GM21515 (cell line): ENCODE measurements at regions not wholly inside any gene's neighbourhood (a gene's known extent, or its start where the extent isn't known, plus 50 kb on each side); places are given as distances from the start of the nearest gene placed in this dataset.

Experiments
- ATAC-seq: cut with Tn5 transposase; IDR thresholded peaks from one replicate; pipeline ENCODE4 v1.9.1; 2021; ENCODE audit not compliant: unreplicated experiment

DNA sequence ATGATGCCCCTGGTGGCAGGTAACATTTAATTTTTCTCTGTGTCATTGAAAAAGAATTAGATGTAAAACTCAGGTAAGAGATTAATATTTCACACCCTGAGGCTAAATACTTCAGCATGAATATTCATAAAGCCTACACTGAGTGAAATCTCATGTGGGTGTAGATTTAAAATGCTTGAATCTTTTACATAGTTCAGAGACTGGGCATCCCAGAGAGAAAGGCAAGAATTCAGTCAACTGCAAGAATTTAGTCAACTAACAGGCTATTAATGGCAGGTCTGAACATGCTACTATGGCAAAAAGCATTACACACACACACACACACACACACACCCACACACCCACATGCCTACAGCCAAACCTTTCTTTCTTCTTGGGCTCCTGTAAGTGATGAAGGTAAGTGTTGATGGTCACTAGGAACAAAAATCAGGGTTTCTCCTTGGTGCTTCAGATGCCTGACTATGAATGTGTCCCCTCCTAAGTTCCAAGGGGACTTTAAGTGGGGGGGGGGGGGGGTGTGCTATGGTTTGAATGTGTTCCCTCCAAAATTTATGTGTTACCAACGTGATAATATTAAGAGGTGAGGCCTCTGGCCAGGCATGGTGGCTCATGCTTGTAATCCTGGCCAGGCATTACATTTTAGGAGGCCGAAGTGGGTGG, 63.7 kb upstream of the PSMD7 start:
- no peak for ATAC-seq

DNA sequence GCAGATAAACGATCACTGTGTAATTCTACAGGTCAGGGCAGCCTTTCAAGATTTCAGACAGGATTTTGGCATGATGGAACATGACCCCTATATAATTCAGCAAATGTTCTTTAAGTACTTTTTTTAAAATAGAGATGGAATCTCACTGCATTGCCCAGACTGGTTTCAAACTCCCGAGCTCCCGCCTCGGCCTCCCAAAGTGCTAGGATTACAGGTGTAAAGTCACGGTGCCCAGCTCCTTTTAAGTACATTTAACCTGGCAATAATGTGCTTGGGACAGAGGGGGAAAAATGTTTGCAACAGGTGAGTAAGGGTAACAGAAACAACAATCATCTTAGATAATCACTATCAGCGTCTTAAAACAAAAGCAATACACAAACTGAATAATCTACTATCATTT, 66.5 kb upstream of the PSMD7 start:
- ATAC-seq: no peak

DNA sequence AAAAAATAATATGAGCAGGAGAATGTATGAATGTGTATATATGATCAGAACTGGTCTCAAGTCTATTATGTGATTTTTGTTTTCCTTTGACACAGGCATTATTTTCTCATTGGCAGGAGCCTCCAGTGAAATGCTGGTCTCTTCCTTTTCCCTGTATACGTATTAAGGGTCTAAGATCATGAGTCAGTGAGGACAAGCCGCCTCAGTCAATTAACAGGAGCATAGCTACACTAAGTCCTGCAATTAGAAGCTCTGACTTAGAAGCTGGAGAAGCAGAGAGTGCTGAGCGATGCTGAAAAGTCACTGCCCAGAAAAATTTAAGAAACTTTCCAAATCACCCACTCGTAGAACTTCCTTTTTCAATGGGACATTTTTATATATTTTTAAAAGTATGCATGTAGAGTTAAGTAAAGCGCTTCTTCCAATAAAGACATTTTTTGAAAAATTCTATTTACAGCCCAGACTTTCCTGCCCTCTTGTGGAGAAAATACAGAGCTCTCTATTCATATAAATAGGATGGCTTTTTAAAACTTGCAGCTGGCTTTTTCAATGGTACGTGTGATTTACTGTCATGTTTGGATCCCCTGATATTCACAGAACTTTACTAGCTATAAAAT, 70.2 kb upstream of the PSMD7 start:
- ATAC-seq: no peak

DNA sequence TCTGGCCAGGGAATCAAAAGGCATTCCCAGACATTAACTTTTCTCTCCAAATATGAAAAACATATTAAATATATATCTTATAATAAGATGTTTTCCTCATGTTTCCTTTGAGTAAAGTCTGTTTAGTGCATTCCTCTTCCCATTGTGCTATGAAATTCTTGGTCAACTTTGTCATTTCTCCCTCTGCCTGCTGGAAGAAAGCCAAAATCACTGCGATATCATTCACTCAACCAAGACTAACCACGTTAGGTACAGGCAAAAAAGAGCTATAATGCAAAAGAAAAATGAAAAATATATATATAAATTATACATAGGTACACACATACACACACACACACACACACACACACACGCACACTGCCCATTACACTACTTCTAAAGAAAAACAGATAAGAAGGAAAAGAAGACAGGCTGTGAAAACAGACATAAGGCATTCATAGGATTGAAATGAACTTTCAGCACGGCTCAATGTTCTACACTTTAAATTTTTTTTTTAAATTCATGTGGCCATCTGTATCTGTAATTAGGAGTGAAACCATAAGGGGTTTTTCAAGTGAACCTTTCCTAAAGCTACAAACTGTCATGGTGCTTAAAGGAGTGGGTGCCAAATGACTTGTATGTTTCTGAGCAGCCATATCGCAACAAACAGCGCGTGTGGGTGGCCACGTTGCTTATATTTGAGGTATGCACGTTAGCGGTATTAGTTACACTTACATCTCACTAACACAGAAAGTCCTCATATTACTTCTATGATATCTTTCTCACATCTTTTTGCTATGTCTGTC, 71.6 kb upstream of the PSMD7 start:
- no peak for ATAC-seq

DNA sequence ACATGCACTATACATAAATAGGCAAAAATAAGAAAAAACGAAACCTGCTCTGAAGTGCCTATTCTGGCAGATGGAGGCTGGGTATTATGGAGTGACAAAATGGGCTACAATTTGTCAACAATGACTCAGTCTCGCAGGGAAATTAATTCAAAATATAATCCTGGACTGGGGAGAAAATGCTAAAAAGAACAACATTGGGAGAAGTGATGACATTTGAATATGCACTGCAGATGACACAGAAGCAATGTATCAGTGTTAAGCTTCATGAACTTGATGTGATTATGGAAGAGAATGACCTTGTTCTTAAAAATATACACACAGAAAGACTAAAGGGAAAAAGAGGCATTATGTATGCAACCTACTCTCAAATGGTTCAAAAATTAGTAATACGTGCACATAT, 74.8 kb upstream of the PSMD7 start:
- no peak for ATAC-seq

DNA sequence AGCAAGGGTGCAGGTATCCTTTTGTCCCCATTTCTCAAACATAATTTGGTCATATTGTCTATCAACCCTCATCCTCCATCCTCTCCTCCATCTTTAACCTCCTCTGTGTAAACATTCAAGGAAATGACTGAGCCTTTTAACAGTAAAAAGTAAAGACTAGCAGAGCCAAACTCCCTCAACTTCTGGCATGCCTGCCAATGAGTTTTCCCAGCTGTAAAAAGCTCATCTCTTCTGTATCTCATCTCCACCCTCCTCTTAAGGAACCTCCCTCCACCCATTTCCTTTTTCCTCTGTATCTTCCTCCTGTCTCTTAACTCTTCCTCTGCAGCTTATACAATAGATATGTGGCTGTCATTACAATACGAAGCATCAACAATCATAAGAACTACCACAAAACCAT, 76.9 kb upstream of the PSMD7 start:
- ATAC-seq: no peak

DNA sequence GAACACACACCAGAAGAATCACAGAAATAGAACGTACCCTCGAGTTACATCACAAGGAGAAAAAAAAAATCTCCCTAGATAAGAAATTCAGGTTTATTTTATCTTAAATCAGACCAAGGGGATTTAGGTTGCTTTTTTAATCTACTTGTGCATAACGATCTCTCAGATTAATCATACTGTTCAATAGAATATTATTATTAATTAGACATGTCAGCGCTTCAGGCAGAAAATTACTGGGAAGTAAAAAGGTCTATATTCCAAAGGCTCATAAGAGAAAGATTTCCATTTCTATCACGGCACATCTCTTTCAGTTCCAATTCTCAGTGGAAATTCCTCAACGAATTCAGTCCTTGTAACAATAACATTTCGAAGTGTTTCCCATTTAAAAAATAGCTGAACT, 77.7 kb upstream of the PSMD7 start:
- no peak for ATAC-seq

DNA sequence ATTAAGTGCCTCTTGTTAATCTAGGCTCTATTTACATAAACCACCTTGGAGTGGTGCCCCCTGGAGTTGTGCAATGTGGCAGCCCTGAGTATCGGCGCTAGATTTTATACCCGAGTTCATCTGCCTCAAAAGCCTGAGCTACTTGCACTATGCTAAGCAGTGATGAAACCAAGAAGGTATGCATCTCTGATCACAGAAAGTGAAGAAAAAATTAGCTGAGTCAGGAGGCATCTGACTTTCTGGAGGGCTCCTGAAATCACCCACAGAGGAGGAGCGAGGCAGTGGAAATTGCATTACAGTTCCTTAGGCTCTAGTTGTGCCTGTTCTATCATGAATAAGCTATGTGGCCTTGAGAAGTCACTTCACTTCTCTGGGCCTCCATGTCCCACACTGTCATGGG, 80.3 kb upstream of the PSMD7 start:
- no peak for ATAC-seq

DNA sequence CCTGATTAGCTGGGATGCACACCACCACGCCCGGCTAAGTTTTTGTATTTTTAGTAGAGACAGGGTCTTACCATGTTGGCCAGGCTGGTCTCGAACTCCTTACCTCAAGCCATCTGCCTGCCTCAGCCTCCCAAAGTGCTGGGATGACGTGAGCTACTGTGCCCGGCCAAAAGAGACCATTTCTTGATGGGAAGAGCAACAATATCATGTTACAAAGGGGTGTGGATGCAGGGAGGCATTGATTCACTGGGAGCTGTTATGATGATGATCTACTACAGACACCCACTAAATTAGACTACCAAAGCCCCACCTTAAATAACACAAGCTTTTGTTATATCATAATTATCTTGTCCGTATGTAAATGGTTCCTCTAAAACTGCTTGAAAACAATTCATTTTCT, 81.4 kb upstream of the PSMD7 start:
- ATAC-seq: no peak

DNA sequence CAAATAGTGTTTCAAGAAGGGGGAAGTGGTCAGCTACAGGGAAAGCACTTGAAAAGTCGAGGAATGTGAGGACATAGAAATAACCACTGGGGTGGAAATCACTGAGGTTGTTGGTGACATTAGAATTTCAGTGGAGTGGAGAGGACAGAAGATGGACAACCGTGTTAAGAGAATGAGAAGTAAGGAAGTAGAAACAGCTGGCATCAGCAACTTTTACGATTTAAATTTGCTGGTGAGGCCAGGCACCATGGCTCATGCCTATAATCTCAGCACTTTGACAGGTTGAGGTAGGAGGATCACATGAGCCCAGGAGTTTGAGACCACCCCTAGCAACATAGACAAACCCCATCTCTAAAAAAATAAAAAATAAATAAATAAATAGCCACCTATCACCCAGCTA, 83.2 kb upstream of the PSMD7 start:
- ATAC-seq: no peak

DNA sequence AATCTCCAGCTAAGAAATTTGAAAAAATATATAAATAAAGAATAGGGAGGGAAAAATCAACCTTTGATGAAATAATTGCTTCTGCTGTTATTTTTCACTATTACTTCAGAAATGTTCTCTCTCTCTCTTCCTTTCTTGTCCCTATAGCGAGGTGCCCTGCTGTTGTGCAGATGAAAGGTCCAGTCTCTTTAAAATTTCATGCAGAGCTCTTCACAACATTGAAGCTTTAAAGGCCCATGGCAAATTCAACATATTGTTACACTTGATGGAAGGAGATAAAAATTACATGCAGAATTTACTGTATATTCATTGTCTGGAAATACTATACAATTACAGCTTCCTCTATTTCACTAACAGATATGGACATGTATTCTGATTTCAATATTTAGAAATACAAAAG, 86.4 kb upstream of the PSMD7 start:
- ATAC-seq: no peak

DNA sequence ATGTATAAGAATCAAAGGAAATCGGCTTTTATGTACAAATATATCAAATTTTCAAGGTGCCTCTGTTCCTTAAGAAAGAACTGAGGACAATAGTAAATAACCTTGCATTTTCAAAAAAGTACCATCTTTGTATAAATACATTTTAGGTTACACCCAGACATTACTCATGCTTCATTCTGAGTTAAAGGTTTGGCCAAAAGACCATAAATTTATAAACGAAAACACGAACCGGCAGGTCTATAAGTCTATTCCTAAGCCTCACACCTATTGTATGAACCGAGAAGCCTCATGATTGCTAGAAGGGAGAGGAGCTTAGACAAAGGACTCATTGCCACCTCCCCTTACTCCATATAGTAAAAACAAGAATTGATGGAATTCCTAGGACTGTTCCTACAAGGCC, 94.6 kb upstream of the PSMD7 start:
- ATAC-seq: no peak

DNA sequence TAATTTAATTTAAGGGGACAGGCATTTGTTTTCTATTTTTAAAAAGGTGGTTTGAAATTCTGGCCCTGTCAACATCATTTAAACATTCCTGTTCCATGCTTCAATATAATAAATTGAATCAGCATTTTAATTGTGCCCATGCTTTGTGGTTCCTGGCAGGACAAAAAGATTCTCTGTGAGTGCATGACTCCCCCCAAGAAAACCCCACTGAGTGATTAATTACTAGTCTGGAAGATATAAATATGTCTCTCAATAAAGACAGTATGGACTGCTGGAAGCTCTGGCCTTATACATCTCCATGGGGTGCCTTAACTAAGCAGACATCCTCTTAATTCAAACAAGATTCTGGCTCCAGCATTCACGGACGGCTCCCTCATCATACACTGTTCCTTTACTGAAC, 95.0 kb upstream of the PSMD7 start:
- ATAC-seq: no peak

DNA sequence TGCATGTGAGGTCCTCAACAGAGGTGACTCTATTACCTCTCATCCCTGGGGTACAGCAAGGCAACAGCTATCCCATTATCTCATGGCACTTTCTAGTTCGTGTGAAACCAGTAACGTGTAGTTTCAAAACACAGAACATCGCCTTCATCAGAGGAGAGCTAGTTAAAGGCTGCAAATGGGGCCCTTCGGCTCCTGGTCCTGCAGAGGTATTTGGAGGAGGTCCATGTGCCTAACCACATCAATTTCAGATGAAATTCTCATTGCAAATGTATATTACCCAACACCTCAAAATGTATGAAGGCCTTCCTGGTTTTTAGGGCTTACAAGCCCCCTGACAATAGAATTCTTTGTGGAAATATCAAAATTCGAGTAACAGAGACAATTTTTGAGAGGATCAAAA, 95.7 kb upstream of the PSMD7 start:
- no peak for ATAC-seq

DNA sequence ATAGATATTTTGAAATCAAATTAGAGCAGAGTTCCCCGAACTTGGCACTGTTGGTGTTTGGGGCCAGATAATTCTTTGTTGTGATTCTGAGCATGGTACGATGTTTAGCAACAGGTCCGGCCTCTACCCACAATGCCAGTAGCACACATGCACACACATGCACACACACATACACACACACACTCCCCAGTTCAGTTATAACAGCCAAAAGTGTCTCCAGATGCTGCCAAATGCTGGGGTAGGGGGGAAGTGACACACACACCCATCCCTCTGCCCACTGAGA, 96.8 kb upstream of the PSMD7 start:
- no peak for ATAC-seq

DNA sequence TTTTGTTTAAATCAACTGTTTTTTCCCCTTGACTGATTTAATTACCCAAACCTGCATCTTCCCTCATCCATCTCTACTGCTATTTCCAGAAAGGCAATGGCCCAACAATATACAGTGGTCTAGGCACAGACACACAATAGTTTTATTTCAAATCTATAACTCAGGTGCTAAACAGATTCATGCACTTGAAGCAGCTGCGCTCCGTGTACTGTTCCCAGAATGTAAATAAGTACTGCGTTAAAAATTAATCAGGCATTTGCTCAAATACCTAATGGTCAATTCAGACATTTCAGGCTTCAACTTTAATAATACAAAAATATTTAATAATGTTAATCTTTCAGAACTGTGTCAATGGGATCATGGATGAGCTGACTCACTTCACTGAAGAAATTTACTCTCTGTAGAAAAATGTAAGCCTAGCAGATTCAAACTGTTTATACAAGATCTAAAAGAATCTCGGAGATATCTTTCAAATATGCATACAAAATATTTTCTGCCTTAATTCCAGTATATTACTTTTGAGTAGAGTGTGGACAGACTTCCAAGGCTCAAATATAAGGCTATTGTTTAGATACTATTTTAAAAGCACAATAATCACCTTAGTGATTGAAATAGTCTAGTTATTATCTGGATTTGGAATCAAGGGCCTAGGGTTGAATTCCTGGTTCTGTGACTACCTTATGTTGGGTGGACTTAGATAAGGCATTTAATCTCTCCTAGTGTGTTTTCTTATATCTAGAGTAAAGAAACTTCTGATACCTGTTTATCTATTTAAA, 97.4 kb upstream of the PSMD7 start:
- ATAC-seq: no peak

DNA sequence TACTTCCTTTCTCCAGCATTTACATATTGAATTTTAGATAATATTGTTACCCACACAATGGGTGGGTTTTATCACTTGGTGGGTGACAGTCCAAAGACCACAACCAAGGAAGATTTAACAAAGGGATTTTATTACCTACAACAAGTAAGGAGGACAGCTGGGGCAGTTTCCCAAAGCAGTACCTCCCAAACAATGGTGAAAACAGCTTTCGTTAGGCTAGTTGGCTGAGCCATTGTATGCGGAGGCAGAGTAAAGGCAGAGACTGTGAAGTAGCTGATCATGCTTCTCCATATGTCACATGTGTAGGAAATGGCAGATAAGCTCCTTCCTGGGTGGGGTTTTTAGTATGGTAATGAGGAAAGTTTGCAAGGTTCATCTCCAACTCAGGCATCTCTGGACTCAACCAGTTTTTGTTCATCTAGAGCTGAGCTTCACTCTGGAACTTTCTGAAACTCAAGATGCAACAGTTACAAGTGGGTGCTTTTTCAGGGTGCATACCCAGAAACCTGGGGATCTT, 104.3 kb upstream of the PSMD7 start:
- no peak for ATAC-seq

DNA sequence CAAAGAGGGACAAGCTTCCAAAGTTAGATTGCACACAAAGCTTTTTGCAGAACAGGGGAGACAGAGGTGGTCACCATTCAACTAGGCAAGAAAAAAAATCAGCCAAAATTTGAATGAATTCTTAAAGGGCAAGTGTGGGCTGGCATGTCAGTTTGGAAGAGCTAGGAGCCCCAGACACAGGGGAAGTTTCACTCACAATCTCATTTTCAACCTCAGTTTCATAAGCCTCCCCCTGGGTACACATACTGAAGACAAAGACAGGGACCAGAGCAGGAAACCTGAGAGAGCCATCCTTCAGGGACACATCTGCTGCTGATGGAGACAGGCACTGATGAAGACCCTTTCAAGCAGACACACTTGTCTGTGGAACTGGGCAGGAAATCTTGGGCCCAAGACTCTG, 106.3 kb upstream of the PSMD7 start:
- ATAC-seq: no peak

DNA sequence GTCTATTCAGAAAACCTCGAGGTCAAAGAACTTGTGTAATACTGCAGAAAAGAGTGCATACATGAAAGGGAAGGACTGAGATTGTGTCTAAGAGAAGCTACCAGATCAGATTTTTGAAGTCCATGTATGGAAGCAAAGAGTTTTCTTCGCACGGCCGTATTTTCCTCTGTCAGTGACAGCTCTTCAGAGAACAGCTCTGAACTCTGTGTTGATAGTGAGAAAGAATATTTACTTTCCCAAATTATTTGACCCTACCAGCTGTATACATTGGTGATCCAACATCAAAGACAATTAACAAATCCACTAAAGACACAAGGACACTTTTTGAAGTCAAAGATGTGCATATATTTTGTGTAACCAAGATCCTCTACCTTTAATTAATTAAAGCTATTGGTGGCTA, 107.8 kb upstream of the PSMD7 start:
- no peak for ATAC-seq

DNA sequence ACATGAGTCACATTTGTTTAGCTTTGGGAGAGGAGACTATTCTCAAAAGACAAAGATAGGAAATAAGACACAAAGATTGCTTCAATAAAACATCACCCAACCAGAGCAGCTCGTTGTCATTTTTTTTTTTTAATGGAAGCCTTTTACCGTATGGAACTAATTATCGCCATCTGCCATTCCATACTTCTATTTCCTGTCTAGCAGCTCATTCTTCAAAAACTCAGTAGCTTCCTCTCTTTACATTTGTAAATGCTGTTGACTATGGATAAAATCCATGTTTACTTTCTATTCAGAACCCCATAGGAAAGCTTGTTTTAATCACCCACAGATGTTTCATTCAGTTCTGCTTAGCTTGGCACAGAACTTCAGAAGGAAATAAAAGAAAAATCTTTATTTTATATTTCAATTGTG, 110.0 kb upstream of the PSMD7 start:
- ATAC-seq: no peak

DNA sequence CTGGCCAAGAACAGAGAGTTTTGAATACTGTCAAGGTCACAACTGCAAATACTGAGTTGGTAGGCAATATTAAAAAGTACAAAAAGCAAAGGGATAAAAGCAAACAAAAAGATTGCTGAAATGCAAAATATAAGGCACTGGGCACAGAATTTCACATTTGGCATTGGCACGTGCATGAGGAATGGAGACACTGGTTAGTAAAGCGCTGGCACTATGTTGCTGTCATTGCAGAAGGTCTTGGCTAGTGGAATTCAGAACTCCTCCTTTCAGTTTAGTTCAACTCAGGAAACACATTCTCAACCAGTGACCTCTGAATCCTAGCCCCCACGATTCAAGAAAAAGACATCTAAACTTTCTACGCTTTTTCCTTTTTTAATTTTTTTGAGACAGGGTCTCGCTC, 111.8 kb upstream of the PSMD7 start:
- no peak for ATAC-seq
